T-helper 2 cell (primary cell): ENCODE measurements at regions not wholly inside any gene's neighbourhood (a gene's known extent, or its start where the extent isn't known, plus 50 kb on each side); places are given as distances from the start of the nearest gene placed in this dataset.
"Not testable (repeated sequence)": the region's sequence is repeated elsewhere in the genome, so short reads cannot be mapped to it uniquely, and the experiment has no call there.

ENCODE experiments used
- DNase-seq, 5 experiments: peaks; one replicate each; pipeline versions ENCODE4 v3.0.0 to v3.0.0-alpha.2; 2012 to 2022

DNA sequence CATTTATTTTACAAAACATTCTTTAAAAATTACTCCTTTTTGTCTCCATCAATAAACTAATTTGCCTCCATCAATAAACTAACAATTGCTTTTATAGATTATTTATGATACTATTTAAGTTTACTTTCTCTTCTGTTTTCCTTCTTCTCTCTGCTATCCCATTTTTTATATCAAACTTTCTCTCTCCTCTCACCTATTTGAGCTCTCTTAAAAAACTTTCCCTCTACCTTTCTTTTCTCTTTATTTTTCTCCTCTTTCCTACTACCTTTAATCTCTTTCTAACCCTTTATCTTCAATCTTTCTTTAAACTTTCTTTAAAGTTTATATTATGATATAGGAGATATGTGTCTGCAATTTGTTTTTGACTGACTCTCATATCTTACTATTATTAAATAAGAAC lies 566.4 kb downstream of the DACH1 start:
- no peak for DNase-seq

DNA sequence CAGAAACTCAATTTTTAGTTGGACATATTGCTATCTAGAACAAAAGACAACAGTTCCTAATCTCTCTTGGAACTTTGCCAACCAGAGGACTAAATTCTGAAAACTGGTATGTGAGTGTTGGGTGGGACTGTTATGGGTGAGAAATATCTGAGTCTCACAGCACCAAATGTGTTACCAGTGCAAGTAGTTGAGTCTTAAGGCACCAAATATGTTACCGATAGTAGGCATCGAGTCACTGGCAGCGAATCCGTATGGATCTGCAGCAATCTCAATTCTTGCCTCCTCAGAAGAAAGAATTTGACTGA lies 575.2 kb downstream of the DACH1 start:
- DNase-seq = no peak

DNA sequence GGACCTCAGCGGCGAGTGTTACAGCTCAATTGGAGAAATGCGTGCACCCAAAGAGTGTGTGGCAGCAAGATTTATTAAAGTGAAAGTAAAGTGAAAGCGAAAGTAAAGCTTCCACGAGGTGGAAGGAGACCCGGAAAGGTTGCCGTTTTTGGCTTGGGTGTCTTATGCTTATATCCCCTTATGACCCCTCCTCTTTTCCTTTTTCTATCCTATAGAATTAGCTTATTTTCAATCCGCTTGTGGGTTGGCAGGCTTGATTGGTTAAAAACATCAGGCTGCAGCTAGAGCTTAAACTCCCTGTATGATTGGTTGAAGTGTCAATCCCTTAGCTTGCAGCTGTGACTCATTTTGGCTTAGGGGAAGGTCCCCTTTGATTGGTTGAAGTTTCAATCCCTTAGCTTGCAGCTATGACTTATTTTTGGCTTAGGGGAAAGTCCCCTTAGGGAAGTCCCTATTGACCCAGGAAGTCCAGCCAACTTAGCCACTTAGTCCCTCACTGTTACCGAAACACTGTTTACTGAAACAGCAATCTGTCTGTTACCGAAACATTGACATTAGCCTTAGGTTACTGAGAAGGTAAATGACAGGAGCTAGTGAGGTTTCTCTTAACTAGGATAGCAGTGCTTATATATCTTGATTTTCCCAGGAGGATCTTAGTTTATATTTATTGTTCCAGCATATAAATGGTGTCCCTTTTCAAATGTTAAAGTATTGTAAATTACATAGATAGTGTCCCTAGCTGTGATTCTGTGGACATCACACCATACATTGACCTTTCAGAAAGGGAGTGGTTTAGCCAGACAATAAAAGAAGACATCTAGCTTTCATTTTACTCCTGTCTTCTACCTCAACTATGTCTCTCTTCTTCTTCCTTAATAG lies 575.8 kb downstream of the DACH1 start:
- DNase-seq = peak in 3 of 5 experiments; percentile 10 to 89 (median 71)

DNA sequence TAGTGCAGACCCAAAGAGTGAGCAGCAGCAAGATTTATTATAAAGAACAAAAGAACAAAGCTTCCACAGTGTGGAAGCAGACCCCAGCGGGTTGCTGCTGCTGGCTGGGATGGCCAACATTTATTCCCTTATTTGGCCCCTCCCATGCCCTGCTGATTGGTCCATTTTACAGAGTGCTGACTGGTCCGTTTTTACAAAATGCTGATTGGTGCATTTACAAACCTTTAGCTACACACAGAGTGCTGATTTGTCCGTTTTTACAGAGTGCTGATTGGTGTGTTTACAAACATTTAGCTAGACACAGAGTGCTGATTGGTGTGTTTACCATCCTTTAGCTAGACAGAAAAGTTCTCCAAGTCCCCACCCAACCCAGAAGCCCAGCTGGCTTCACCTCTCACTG lies 577.0 kb downstream of the DACH1 start:
- not testable (repeated sequence) for DNase-seq

DNA sequence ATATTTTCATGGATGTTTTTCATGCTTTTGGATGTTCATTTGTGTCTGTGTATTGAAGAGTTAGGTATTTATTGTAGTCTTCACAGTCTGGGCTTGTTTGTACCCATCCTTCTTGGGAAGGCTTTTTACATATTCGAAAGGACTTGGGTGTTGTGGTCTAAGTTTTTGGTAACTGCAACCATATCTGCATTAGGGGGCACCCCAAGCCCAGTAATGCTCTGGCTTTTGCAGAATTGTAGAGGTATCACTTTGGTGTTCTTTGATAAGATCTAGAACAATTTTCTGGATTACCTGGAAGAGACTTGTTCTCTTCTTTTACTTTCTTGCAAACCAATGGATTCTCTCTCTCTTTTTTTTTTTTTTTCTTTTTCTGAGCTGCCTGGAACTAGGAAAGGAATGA lies 581.3 kb downstream of the DACH1 start:
- DNase-seq = no peak

DNA sequence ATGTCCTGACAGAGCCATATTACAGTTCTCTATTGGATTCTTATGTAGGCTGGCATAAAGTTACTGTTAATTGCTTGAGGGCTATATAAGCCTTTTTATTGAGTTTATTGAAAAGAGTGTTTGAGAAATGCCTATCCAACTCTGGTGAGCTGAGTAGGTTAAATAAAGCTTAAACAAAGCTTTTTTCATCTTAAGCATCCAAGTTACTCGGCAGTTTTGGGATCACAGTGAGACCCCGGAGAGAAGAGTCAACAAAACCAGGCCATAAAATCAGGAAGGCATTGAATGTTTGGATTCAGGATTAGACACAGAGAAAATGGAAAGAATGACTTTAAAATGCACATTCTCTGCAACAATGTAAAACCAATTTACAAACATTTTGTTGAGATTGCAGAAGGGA lies 588.5 kb downstream of the DACH1 start:
- DNase-seq = no peak

DNA sequence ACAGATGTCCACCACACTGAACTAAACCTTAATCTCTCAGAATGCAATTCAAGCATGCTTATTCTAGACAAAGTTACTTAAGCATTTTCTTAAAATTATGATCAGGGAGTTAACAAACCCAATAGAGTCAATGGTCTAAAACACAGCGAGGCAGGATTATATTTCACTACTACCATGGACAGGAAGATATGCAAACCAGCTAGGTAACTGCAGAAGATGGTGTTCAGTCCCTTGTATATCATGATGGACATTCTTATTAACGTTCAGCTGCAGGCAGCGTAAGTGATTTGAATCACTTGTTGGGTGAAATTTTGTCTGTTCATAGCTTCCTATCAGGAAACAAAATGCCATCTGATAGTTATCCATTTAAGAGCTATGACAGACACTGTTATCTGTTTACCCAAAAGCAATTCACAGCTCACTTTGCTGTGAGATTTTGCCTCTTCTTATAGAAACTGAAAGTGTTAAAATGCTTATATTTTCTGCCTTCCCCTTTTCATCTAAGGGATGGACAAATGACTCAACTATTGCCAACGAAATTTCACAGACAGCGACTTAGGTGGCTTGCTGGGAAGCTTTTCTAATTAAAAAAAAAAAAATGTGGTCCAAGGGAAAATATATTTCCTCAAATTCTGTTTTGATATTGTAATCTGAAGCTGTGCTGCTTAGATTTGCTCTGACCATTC lies 591.9 kb downstream of the DACH1 start:
- no peak for DNase-seq

DNA sequence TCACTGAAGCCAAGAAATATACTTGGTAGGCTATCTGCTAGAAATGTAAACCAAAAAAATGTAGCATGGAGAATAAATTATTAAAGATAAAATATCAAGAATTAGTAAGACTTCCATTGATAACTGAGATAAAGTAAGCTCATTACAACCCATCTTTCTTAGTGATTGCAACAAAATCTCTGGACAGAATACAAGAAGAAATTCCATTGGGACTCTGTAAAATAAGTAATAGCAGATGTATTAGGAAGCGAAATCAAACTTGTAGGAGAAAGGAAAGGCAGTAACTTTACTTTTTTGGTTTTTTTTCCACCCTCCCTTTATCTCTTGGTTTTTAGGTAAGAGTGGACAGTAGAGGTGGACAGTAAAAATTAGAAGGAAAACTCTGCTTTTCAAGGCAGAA lies 605.7 kb downstream of the DACH1 start:
- no peak for DNase-seq

DNA sequence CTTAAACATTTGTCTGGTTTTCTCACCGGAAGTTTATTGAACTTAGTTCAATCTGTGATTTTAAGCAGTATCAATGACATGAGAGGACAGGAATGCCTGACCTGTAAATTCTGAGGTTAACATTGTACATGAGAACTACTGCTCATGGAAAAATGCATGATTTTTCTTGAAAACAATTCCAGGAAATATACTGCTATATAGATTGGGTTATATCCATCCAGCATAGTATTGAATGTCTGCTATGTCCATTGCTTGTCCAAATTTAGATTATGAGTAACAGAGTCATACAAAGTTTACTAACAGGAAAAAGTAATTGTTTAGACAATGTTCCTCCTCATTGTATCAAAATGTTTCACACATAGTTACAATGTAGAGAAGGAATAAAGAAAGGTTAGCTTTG lies 606.8 kb downstream of the DACH1 start:
- DNase-seq = no peak

DNA sequence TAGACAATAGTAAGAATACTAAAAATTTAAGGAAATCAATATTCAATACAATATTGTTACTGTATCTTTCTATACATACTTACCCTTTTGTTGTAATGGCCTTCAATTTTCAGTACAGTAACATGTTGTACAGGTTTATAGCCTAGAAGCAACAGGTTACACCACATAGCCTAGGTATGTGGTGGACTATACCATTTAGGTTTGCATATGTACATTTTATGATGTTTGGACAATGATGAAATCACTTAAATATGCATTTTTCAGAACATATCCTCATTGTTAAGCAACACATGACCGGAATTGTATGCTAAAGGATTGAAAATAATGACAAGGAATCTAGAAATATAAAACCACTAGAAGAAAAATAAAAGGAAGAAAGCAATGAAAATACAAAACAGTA lies 611.4 kb downstream of the DACH1 start:
- DNase-seq = no peak

DNA sequence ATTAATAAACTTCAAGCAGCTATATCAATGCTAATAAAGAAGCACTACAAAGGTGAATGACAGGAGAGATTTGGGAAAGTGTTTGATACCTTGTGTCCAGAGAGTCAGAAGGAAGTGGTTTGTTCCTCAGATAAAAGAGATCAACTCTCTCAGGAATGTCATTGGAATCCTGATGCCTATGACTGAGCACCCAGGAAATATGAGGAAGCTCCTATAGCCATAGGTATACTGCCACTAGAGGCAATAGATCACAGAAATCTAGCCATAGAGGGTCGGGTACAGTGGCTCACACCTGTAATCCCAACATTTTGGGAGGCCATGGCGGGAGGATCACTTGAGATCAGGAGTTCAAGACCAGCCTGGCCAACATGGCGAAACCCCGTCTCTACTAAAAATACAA lies 612.6 kb downstream of the DACH1 start:
- DNase-seq = no peak

DNA sequence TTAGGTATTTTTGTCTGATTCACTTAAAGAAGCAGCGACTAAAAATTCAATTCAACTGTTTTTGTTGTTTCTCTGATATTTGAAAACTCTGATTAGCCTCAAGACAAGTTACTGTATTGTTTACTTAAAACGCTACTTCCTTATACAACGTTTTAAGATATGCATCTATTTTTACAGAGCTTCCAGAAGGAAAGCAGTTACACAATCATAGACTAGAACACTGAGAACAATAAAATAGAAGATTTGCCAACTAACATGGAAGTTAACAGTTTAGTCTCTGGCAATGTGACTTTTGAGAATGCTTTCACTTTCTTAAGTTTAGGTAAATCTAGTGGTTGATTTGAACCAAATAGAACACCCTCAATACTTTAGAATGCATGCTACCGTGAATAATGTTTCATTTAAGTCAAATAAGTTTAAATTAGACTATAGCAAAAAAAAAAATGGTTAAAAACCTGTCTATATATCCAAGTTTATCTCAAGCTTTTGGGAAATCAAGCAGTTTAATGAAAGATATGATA lies 614.8 kb downstream of the DACH1 start:
- DNase-seq = no peak

DNA sequence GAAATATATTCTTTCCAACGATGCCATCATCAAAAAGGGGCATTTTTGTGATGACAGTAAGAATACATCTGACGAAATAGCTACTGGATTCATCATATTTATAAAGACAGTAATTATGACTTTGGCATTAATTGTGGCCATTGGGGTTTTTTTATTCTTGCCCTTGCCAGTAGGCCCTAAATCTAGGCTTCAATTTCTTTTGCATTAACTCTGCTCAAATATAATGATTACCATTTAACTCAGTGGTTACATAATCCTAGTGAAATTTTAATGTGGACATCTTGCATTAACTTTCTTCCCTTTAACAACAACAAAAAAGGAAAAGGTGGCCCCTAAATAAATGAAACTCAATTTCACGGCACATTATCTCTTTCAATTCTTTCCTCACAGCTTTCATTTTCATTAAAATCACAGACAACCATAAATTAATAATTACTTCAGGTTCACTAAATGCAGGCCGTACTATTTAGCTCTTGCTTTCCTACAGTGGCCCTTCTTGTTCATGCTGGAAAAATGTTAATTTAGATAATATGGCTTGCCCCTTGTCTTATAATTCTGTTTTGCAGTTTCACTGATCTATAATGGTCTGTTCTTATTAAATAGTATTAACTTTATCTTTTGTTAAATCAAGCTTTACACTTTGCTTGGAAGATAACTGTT lies 615.6 kb downstream of the DACH1 start:
- no peak for DNase-seq

DNA sequence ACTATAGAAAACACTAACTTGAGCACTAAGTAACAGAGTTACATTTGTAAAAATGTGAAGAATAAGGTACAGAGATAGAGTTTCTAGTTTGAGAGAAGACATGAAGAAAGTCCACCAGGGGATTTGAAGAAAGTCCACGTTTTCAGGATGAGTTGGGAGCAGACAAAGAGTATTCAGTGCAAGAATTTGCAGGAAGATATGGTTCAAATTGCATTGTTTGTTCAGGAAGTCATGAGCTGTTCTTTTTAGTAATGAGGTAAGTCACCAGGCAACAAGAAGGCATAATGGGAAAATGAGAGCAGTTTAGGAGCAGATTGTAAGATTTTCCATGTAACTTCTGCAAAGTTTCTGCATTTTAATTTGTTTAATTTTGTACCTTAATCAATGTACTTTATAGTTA lies 618.0 kb downstream of the DACH1 start:
- DNase-seq = no peak

DNA sequence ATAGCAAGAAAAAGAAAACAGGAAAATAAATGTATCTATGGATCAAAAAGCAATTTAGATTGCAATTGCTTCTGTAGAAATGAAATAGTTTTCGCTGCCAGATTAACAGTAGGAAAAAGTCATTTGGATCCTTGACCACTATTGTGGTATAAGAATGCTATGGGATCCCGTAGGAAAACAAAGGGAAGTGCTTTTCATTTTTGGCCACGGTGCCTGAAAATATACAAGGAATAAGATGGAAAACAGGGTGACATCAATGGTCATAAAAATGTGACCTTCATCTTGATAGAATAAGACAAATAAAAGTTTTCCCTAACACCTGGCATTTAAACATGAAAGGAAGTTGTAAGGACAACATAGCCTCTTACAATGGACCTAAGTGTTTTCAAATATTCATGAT lies 622.8 kb downstream of the DACH1 start:
- DNase-seq = no peak

DNA sequence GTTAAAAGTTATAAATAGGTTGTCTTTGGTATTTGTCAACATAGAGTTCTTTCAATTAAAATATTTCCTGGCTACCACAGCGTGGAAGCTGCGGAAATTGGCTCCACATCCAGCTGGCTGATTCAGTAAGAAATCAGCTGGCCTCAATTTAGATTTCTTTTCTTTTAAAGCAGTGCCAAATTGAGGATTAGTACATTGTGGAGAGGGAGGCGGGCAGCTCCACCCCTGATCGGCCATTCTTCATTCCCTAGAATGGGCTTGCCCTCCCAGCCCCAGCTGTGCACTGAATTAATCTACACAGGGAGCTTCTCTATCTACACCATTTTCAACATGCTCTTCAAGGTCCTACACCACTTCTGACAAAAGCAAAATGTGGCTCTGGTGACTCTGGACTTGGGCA lies 624.8 kb downstream of the DACH1 start:
- DNase-seq = no peak

DNA sequence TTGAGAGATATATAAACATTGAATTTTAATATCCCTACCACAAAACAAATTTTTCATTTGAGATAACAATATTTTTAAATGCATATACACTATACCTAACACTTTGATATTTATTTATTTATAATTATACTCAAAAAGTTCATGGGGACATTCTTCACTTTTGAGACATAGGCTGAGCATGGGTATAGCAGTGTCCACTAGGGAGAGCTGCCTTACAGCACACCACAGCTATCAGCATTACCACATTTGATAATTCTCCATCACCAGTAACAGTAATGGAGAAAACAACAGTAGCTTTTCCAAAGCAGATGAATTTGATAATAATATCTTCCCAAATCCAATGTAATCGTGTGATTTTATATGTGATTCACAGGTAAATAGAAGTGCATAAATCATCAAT lies 626.1 kb downstream of the DACH1 start:
- no peak for DNase-seq

DNA sequence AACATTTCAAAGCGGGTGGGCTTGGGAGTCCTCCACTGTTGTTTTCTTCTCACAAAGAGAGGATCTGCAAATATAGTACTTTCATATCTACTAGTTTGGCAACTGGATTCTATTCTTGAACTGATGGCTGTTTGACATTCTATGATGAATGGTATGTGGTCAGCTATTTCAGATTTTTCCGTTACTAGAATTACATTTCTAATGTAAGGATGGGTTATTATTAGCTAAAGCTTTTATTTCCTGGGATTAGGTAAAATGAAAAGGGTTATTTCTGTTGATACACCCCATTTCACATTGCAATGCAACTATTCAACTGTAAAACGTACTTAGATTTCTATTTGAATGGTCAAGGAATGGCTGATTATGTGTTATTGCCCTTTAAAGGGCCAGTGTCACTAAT lies 629.7 kb downstream of the DACH1 start:
- DNase-seq = no peak

DNA sequence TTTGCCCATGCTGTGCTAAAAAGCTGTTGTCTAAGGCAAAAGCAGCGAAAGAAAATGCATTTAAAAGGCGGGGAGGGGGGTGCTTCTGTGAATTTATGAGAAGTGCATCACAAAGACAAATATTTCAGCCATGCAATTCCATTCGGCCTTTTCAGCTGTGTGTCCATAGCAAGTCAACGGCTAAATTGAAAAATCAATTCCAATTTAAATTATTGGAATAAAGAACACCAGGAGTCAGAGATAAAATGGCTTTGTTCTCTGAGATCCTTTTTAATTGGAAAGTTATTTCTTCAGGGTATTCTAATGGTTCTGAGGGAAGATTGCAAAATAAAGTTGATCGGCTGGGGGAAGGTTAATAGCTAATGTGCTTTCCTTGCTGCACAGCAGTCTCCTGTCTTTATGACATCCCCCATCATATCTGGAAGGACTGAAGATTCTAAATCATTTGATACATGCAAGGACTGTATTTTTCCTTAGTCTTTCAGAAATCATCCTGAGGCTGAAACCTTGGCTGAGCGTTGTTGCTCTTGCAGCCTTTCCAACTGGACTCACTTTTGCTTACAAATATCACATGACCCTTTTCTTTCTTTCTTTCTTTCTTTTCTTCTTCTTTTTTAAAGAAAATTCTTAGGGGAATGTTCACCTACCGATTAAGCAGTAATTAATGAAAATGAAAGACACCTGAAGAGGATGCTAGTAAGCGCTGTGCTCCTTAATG lies 647.1 kb downstream of the DACH1 start:
- no peak for DNase-seq

DNA sequence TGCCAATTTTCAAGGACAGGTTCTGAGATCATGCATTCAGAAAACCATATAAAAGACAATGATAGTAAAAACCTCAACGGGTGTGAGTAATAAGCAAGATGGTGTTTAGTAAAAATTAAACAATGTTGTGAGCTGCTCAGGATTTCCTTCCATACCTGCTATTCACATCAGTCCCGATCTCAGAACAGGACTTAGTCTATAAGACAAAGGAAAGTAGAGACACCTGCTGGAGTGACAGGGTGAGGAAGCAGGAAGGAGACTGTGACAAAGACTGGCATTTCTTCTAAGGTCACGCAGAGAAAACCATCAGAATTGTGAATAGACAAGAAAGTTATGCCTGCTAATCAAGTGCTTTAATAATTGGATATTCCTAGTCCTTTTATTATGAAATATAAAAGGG lies 648.0 kb downstream of the DACH1 start:
- DNase-seq = no peak

DNA sequence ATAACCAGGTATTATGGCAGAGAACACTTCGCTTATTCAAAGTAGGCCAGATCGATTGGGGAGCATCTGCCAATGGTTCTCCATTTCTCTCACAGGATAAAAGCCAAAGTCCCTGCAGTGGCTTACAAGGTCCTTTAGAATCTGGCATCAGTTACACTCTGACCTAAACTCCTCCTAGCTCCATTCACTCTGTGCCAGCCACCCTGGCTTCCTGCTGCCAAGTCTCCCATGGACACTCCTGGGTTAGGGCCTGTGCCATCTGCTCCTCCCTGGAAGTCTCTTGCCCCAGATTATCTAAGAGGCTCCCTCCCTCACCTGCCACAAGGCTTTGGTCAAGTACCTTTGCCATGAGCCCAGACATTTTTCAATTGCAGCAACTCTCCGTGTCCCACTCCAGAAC lies 649.2 kb downstream of the DACH1 start:
- DNase-seq = no peak

DNA sequence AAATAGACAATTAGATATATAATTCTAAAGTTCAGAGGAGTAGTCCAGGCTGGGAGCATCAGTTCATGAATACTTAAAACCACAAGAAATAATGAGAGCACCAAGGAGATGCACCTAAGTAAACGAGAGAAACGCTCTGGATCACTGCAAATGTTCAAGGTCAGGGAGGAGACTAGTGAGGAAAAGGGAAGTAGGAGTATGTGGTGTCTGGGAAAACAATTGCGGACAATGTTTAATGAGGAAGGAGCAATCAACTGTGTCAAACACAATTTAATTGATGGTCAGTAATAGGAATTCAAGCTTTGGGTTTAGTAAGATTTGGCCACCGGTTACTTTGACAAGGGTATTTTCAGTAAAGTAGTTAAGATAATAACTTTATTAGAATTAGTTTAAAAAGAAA lies 652.2 kb downstream of the DACH1 start:
- DNase-seq = no peak

DNA sequence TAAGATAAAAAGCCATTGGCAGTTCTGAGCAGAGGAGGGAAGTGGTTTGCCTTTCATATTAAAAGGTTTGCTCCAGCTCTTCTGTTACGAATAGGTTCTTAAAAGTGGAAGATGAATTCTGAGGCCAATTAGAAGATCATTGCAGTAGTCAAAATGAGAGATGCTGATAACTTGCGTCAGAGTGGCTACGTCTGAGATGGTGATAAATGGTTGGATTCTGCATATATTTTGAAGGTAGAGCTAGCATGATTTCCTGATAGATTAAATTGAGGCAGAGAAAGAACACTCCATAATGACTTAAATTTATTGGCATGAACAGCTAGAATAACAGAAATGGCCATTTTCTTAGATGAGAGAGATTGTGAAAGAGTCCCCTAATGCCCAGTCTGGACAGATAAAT lies 652.6 kb downstream of the DACH1 start:
- DNase-seq = no peak
